ENCODE measurements at regions not wholly inside any gene's neighbourhood (a gene's known extent, or its start where the extent isn't known, plus 50 kb on each side); places are given as distances from the start of the nearest gene placed in this dataset.

DNA sequence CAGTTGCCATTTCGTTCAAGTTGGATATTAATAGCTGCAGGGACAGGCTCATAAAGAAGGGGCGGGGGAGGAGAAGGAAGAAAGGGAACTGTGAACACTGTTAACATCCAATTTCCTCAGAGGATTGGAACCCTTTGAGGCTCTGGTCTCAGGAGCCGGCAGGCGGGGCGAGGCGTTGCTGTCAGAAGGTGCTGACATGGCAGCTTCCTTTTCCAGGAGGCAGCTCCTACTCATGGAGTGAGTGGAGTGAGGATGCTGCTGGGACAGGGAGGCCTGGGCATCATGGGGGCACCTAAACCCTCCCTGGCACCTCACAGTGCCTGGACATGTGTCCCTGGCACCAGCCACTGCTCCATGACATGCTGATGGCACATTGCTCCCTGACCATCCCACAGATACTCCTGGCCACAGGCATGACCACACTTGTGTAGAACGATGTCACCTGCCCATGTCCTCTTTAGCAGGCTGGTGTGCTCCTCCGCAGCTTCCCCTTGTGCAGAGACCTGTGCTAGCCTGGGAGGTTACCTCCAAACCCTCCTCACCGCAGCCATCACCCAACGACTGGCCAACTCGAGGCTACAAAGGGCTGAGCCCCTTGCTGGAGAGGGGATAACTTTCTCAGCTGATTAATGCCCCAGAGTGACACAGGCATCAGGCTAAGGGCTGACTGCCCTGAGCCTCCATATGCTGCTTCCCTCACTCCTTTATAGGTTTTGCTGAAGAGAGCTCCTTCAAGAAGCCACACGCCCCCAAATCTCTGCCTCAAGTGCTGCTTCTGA is 79.6 kb upstream of the NECTIN1 start:
- TF ChIP-seq, protein P1, sequence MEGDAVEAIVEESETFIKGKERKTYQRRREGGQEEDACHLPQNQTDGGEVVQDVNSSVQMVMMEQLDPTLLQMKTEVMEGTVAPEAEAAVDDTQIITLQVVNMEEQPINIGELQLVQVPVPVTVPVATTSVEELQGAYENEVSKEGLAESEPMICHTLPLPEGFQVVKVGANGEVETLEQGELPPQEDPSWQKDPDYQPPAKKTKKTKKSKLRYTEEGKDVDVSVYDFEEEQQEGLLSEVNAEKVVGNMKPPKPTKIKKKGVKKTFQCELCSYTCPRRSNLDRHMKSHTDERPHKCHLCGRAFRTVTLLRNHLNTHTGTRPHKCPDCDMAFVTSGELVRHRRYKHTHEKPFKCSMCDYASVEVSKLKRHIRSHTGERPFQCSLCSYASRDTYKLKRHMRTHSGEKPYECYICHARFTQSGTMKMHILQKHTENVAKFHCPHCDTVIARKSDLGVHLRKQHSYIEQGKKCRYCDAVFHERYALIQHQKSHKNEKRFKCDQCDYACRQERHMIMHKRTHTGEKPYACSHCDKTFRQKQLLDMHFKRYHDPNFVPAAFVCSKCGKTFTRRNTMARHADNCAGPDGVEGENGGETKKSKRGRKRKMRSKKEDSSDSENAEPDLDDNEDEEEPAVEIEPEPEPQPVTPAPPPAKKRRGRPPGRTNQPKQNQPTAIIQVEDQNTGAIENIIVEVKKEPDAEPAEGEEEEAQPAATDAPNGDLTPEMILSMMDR (IDR thresholded peaks at IDR 0.05), result no peak
- TF ChIP-seq POLR2A (IDR thresholded peaks at IDR 0.05), result no peak
